ENCODE measurements at regions not wholly inside any gene's neighbourhood (a gene's known extent, or its start where the extent isn't known, plus 50 kb on each side); places are given as distances from the start of the nearest gene placed in this dataset.

DNA sequence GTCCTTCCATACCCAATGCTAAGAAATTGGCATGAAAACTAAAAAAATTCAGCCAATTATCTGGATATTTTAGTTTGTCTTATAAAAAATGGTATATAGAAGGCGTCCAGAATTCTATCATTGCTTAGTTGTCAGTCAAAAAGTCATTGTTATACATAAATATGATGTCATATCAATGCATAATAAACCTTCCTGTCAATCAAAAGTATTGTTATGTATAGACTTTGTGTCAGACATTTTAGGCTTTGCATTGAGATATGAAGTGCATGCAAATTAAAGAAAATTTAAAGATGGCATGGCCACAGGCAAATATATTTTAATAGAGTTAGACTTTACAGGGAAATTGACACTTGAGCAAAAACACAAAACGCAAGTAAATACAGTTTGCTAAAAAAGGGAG, 173.4 kb upstream of the FANCL start:
- H3K36me3 ChIP-seq (ENCODE audit: control insufficient read depth, insufficient read depth, low read length), result no peaks in the 10 kb centered on the region
- H3K4me3 ChIP-seq (ENCODE audit: low read depth, low read length), result no peak overlapping the region
- DNase-seq (ENCODE audit: low read depth), result no peak
- TF ChIP-seq, protein P1, sequence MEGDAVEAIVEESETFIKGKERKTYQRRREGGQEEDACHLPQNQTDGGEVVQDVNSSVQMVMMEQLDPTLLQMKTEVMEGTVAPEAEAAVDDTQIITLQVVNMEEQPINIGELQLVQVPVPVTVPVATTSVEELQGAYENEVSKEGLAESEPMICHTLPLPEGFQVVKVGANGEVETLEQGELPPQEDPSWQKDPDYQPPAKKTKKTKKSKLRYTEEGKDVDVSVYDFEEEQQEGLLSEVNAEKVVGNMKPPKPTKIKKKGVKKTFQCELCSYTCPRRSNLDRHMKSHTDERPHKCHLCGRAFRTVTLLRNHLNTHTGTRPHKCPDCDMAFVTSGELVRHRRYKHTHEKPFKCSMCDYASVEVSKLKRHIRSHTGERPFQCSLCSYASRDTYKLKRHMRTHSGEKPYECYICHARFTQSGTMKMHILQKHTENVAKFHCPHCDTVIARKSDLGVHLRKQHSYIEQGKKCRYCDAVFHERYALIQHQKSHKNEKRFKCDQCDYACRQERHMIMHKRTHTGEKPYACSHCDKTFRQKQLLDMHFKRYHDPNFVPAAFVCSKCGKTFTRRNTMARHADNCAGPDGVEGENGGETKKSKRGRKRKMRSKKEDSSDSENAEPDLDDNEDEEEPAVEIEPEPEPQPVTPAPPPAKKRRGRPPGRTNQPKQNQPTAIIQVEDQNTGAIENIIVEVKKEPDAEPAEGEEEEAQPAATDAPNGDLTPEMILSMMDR (IDR thresholded peaks at IDR 0.05; ENCODE audit: insufficient read depth, low read length, poor library complexity, severe bottlenecking), result no peak
- H3K27me3 ChIP-seq (ENCODE audit: control insufficient read depth, insufficient read depth, low read length), result no peaks in the 10 kb centered on the region

DNA sequence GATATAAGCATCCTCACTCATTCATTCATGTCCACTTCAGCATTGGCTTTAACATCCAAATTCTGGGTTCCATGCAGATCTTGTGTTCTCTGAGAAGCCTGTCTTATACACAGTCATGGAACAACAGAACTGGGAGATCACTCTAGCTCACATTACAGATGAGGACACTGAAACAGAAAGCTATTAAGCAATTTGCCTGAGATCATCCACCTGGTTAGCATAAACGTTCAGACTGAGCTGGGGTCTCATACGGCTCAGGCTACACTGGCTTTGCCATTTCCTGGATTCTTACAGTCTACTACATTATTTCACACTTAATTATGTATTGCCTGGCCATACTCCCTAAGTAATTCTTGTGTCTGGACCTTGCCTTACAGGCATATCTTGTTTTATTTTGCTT, 169.4 kb upstream of the FANCL start:
- TF ChIP-seq, protein P1 (IDR thresholded peaks at IDR 0.05; ENCODE audit: insufficient read depth, low read length, poor library complexity, severe bottlenecking), result no peak
- H3K27me3 ChIP-seq (ENCODE audit: control insufficient read depth, insufficient read depth, low read length), result no peaks in the 10 kb centered on the region
- DNase-seq (ENCODE audit: low read depth), result no peak
- H3K4me3 ChIP-seq (ENCODE audit: low read depth, low read length), result no peak overlapping the region
- no peaks in the 10 kb centered on the region for H3K36me3 ChIP-seq (ENCODE audit: control insufficient read depth, insufficient read depth, low read length)

DNA sequence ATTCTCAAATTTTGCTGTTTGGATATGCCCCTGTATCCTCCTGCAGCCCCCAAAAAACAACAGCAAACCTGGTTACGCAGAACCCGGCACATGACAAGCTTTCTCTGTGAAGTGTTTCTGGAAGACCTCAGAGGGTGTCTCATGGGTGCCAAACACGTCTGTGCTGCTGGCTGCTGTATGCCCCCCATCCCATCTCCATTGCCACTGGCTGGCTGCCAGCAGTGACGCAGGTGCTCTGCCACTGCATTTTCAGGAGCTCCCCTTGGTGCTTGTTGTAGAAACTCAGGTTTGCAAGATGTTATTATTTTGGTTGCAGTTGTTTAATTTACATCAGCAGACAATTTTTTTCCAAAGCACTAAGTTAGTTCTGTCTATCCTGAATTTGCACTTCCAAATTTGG, 166.4 kb upstream of the FANCL start:
- H3K4me3 ChIP-seq (ENCODE audit: low read depth, low read length), result no peak overlapping the region
- H3K36me3 ChIP-seq (ENCODE audit: control insufficient read depth, insufficient read depth, low read length), result no peaks in the 10 kb centered on the region
- DNase-seq (ENCODE audit: low read depth), result no peak
- TF ChIP-seq, protein P1 (IDR thresholded peaks at IDR 0.05; ENCODE audit: insufficient read depth, low read length, poor library complexity, severe bottlenecking), result no peak
- H3K27me3 ChIP-seq (ENCODE audit: control insufficient read depth, insufficient read depth, low read length), result no peaks in the 10 kb centered on the region

DNA sequence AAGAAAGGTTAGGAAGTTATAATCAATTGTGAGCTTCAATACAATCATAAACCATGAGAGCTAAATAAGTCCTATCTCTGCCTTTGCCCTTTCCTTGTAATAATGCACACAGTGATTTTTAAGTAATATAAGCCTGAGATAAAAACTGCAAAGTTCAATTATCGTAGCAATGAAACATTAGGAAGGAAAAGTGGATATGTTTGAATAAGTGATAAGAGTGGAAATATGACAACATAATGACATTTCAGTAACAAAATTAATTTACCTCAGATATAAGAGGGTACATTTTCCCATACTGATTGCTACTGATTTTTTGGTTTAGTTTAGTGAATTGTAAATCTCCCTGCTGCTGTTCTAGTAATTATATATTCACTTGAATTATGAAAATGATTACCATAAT, 164.2 kb upstream of the FANCL start:
- no peak for DNase-seq (ENCODE audit: low read depth)
- no peak overlapping the region for H3K4me3 ChIP-seq (ENCODE audit: low read depth, low read length)
- TF ChIP-seq, protein P1 (IDR thresholded peaks at IDR 0.05; ENCODE audit: insufficient read depth, low read length, poor library complexity, severe bottlenecking), result no peak
- H3K36me3 ChIP-seq (ENCODE audit: control insufficient read depth, insufficient read depth, low read length), result no peaks in the 10 kb centered on the region
- H3K27me3 ChIP-seq (ENCODE audit: control insufficient read depth, insufficient read depth, low read length), result no peaks in the 10 kb centered on the region

DNA sequence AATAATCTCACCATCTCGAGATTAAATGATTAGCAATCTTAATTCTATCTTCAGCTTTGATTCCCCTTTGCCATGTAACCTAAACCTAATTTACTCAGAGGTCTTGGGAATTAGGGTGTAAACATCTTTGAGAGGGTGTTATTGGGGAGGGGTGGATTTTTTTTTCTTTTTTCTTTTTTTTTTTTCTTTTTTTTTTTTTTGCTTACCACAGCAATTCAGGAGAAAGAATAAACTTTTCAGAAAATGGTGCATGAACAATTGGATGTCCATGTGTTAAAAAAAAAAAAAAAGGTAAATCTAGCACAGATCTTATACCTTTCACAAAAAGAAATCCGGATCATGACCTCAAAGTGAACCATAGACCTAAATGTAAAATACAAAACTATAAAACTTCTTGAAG, 160.8 kb upstream of the FANCL start:
- no peaks in the 10 kb centered on the region for H3K27me3 ChIP-seq (ENCODE audit: control insufficient read depth, insufficient read depth, low read length)
- no peak for DNase-seq (ENCODE audit: low read depth)
- H3K36me3 ChIP-seq (ENCODE audit: control insufficient read depth, insufficient read depth, low read length), result no peaks in the 10 kb centered on the region
- no peak overlapping the region for H3K4me3 ChIP-seq (ENCODE audit: low read depth, low read length)
- TF ChIP-seq, protein P1 (IDR thresholded peaks at IDR 0.05; ENCODE audit: insufficient read depth, low read length, poor library complexity, severe bottlenecking), result no peak

DNA sequence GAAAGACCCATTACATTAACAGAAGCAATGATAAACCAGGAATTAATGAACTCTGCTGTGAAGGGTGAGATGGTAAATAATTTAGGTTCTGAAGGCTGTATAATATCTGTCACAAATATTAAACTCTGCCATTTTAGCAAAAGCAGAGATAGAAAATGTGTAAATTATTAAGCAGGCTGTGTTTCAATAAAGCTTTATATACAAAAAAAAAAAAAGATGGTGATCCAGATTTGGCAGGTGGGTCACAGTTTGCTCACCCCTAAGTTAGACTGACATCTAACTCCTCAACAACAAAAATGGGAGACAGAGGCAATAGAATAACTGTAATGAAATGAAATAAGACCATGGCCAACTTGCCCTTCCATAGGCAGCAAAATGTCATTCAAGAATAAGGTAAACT, 157.3 kb upstream of the FANCL start:
- DNase-seq (ENCODE audit: low read depth), result no peak
- no peak overlapping the region for H3K4me3 ChIP-seq (ENCODE audit: low read depth, low read length)
- no peaks in the 10 kb centered on the region for H3K36me3 ChIP-seq (ENCODE audit: control insufficient read depth, insufficient read depth, low read length)
- no peaks in the 10 kb centered on the region for H3K27me3 ChIP-seq (ENCODE audit: control insufficient read depth, insufficient read depth, low read length)
- TF ChIP-seq, protein P1 (IDR thresholded peaks at IDR 0.05; ENCODE audit: insufficient read depth, low read length, poor library complexity, severe bottlenecking), result no peak

Data from kidney epithelial cell (primary cell).